ENCODE measurements at regions not wholly inside any gene's neighbourhood (a gene's known extent, or its start where the extent isn't known, plus 50 kb on each side); places are given as distances from the start of the nearest gene placed in this dataset.

DNA sequence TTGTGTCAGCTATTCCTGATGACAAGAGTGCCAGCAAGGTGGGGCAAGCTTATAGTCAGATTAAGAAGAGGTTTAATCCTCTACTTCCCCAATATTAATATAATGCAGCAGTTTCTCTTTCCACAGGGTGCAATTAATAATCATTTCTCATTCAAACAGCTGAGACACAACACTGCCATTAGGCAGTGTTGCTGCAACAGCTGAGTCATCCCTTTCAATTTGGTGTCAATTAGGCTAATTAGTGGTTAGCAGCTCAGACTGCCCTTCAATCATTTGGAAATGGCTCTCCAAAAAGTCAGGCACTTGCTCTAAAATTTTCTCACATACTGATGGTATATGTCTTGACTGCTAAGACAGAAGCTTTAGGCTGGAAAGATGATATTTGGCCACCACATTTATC lies 265.7 kb upstream of the FAM241A start:
- TF ChIP-seq EZH2 (optimal IDR thresholded peaks at IDR 0.05; ENCODE audit: low read depth, low read length) (no peak), EZH2phosphoT487 (IDR thresholded peaks at IDR 0.05; ENCODE audit: low read length) (no peak)
- TF ChIP-seq, protein P1, sequence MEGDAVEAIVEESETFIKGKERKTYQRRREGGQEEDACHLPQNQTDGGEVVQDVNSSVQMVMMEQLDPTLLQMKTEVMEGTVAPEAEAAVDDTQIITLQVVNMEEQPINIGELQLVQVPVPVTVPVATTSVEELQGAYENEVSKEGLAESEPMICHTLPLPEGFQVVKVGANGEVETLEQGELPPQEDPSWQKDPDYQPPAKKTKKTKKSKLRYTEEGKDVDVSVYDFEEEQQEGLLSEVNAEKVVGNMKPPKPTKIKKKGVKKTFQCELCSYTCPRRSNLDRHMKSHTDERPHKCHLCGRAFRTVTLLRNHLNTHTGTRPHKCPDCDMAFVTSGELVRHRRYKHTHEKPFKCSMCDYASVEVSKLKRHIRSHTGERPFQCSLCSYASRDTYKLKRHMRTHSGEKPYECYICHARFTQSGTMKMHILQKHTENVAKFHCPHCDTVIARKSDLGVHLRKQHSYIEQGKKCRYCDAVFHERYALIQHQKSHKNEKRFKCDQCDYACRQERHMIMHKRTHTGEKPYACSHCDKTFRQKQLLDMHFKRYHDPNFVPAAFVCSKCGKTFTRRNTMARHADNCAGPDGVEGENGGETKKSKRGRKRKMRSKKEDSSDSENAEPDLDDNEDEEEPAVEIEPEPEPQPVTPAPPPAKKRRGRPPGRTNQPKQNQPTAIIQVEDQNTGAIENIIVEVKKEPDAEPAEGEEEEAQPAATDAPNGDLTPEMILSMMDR (IDR thresholded peaks at IDR 0.05; ENCODE audit: low read length): no peak

All from MM.1S (cell line).